ENCODE measurements at regions not wholly inside any gene's neighbourhood (a gene's known extent, or its start where the extent isn't known, plus 50 kb on each side); places are given as distances from the start of the nearest gene placed in this dataset.

GRCh38 chr2:241976296-241976695 is 106.8 kb downstream of the RTP5 start:
- TF ChIP-seq CTCF (conservative IDR thresholded peaks at IDR 0.05) (no peak), ZFX (IDR thresholded peaks at IDR 0.05) (no peak)
